ENCODE measurements at regions not wholly inside any gene's neighbourhood (a gene's known extent, or its start where the extent isn't known, plus 50 kb on each side); places are given as distances from the start of the nearest gene placed in this dataset.
A peak's percentile ranks its signal among the peaks of the same experiment; 100 is the strongest.

- no peaks in the 10 kb centered on the region for H3K27me3 ChIP-seq (ENCODE audit: control insufficient read depth, insufficient read depth, low read length, poor library complexity, severe bottlenecking)
- Mint-ChIP-seq H3K4me3 (no peak overlapping the region), H3K27ac (no peak overlapping the region), H3K36me3 (ENCODE audit: low read depth) (no peaks in the 10 kb centered on the region), H3K27me3 (ENCODE audit: insufficient read depth) (no peaks in the 10 kb centered on the region), H3K9me3 (no peaks in the 10 kb centered on the region), H3K4me1 (no peaks in the 10 kb centered on the region)
- no peaks in the 10 kb centered on the region for H3K9me3 ChIP-seq (ENCODE audit: control insufficient read depth, low read length)
- H3K27ac ChIP-seq (ENCODE audit: low read depth, low read length), result no peak overlapping the region
- peak; percentile 87 for DNase-seq
- no peak overlapping the region for H3K9ac ChIP-seq (ENCODE audit: extremely low read depth, low read length, poor library complexity, severe bottlenecking)
- no peaks in the 10 kb centered on the region for H3K4me1 ChIP-seq (ENCODE audit: control insufficient read depth, insufficient read depth, low read length)
- no peak overlapping the region for H3K4me3 ChIP-seq (ENCODE audit: low read length)
- peak; percentile 96 for TF ChIP-seq CTCF (conservative IDR thresholded peaks at IDR 0.05)
- WGBS, 2 experiments (ENCODE audit: insufficient coverage in 1 of 2, insufficient read length in 1 of 2), result 40 to 52% methylated on average over 4 of the region's 4 CpGs
- no peaks in the 10 kb centered on the region for H3K36me3 ChIP-seq (ENCODE audit: control insufficient read depth, insufficient read depth, low read length)
Measured at GRCh38 chr2:163878718-163879117, 142.9 kb upstream of the FIGN start.

GRCh38 chr2:163877316-163877715 lies 141.5 kb upstream of the FIGN start:
- H3K27me3 ChIP-seq (ENCODE audit: control insufficient read depth, insufficient read depth, low read length, poor library complexity, severe bottlenecking), result no peaks in the 10 kb centered on the region
- Mint-ChIP-seq H3K4me1 (no peaks in the 10 kb centered on the region), H3K27me3 (ENCODE audit: insufficient read depth) (no peaks in the 10 kb centered on the region), H3K36me3 (ENCODE audit: low read depth) (no peaks in the 10 kb centered on the region), H3K9me3 (no peaks in the 10 kb centered on the region), H3K27ac (no peak overlapping the region), H3K4me3 (no peak overlapping the region)
- H3K27ac ChIP-seq (ENCODE audit: low read depth, low read length), result no peak overlapping the region
- DNase-seq, result no peak
- no peaks in the 10 kb centered on the region for H3K9me3 ChIP-seq (ENCODE audit: control insufficient read depth, low read length)
- no peaks in the 10 kb centered on the region for H3K36me3 ChIP-seq (ENCODE audit: control insufficient read depth, insufficient read depth, low read length)
- H3K9ac ChIP-seq (ENCODE audit: extremely low read depth, low read length, poor library complexity, severe bottlenecking), result no peak overlapping the region
- 97 to 100% methylated on average over 3 of the region's 3 CpGs for WGBS, 2 experiments (ENCODE audit: insufficient coverage in 1 of 2, insufficient read length in 1 of 2)
- H3K4me3 ChIP-seq (ENCODE audit: low read length), result no peak overlapping the region
- H3K4me1 ChIP-seq (ENCODE audit: control insufficient read depth, insufficient read depth, low read length), result no peaks in the 10 kb centered on the region
- TF ChIP-seq CTCF (conservative IDR thresholded peaks at IDR 0.05), result no peak

- no peak overlapping the region for H3K27ac ChIP-seq (ENCODE audit: low read depth, low read length)
- H3K9me3 Mint-ChIP-seq, result peaks cover 3% of the 10 kb centered on the region
- H3K4me1 ChIP-seq (ENCODE audit: control insufficient read depth, insufficient read depth, low read length), result no peaks in the 10 kb centered on the region
Measured at GRCh38 chr2:163863073-163863472, 127.3 kb upstream of the FIGN start.

More at GRCh38 chr2:163863073-163863472, 127.3 kb upstream of the FIGN start:
- Mint-ChIP-seq H3K4me3 (no peak overlapping the region), H3K36me3 (ENCODE audit: low read depth) (no peaks in the 10 kb centered on the region), H3K27me3 (ENCODE audit: insufficient read depth) (no peaks in the 10 kb centered on the region), H3K27ac (no peak overlapping the region), H3K4me1 (no peaks in the 10 kb centered on the region)
- Histone ChIP-seq H3K4me3 (ENCODE audit: low read length) (no peak overlapping the region), H3K27me3 (ENCODE audit: control insufficient read depth, insufficient read depth, low read length, poor library complexity, severe bottlenecking) (no peaks in the 10 kb centered on the region), H3K9ac (ENCODE audit: extremely low read depth, low read length, poor library complexity, severe bottlenecking) (no peak overlapping the region), H3K9me3 (ENCODE audit: control insufficient read depth, low read length) (no peaks in the 10 kb centered on the region), H3K36me3 (ENCODE audit: control insufficient read depth, insufficient read depth, low read length) (no peaks in the 10 kb centered on the region)
- no peak for DNase-seq
- WGBS, 2 experiments (ENCODE audit: insufficient coverage in 1 of 2, insufficient read length in 1 of 2), result 90 to 92% methylated on average over 1 of the region's 3 CpGs
- no peak for TF ChIP-seq CTCF (conservative IDR thresholded peaks at IDR 0.05)

Data from endodermal cell (in vitro differentiated cells).